GM12865 (cell line): ENCODE measurements at regions not wholly inside any gene's neighbourhood (a gene's known extent, or its start where the extent isn't known, plus 50 kb on each side); places are given as distances from the start of the nearest gene placed in this dataset.

ENCODE experiments used
- DNase-seq: peaks from one replicate; pipeline ENCODE4 v3.0.0; 2010; ENCODE audit warnings: low read depth
- H3K4me3 ChIP-seq: 2 replicates; pipeline ENCODE4 v1.5.1; 2011; ENCODE audit warnings: mild to moderate bottlenecking, low read depth, low read length, control low read depth
- TF ChIP-seq, protein P1 (sequence below): IDR thresholded peaks from 2 replicates; pipeline ENCODE4 v1.5.1; 2011; ENCODE audit warnings: low read length, control low read depth, low read depth, inconsistent platforms; ENCODE audit not compliant: insufficient read depth; ENCODE audit errors: missing control alignments

DNA sequence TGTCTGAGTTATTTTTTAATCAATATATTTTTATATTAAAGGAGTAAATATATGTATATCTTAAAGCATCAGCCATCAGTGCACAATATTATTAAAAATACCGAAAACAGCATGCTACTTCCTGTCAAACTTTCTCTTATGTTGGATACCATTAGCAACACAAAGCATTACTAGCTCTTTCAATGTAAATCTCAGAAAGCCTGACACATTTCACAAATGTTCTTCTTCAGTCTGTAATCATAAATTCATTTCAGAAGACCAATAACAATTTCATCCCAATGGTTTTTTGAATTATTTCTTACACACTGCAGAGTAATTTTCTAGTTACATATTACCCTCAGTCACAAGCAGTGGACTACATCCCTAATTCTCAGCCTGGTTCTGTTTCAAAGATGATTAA is 226.9 kb downstream of the LRRK2 start:
- DNase-seq, result no peak
- TF ChIP-seq, protein P1, sequence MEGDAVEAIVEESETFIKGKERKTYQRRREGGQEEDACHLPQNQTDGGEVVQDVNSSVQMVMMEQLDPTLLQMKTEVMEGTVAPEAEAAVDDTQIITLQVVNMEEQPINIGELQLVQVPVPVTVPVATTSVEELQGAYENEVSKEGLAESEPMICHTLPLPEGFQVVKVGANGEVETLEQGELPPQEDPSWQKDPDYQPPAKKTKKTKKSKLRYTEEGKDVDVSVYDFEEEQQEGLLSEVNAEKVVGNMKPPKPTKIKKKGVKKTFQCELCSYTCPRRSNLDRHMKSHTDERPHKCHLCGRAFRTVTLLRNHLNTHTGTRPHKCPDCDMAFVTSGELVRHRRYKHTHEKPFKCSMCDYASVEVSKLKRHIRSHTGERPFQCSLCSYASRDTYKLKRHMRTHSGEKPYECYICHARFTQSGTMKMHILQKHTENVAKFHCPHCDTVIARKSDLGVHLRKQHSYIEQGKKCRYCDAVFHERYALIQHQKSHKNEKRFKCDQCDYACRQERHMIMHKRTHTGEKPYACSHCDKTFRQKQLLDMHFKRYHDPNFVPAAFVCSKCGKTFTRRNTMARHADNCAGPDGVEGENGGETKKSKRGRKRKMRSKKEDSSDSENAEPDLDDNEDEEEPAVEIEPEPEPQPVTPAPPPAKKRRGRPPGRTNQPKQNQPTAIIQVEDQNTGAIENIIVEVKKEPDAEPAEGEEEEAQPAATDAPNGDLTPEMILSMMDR, result no peak
- no peak overlapping the region for H3K4me3 ChIP-seq

DNA sequence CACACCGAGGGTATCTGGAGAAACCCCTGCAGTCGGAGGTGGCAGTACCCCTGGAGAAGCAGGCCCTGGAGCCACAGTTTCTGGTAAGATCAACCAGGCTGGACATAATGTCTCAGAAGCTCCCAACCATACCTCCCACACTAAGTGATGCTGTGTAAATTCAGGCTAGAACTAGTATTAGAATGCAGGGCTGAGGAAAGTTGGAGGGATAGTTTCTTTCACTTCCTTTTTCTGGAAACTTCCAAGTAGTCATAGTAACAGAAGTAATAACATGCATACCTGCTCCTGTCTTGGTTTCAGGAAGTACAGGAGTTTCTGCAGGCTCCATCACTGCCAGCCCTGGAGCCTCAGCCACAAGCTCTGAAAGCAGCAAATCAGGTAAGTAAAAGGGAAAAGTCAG is 228.1 kb upstream of the CNTN1 start:
- H3K4me3 ChIP-seq, result no peak overlapping the region
- no peak for DNase-seq
- TF ChIP-seq, protein P1, result no peak

DNA sequence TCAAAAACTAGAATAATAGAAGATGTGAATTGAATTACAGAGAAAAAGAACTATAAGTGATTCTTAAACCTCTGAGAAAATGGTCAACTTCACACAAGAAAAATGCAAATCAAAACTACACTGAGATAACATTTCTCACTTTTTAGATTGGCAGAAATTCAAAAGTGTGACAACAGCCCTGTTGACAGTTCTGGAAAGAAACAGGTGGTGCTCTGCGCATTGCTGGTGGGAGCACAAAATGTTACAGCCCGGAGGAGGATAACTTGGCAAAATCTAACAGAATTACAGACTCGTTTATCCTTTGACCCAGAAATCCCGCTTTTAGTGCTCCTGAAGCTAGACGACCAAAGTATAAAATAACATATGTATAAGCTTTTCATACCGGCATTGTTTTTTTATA is 222.5 kb upstream of the CNTN1 start:
- DNase-seq, result no peak
- no peak overlapping the region for H3K4me3 ChIP-seq
- TF ChIP-seq, protein P1, result no peak

DNA sequence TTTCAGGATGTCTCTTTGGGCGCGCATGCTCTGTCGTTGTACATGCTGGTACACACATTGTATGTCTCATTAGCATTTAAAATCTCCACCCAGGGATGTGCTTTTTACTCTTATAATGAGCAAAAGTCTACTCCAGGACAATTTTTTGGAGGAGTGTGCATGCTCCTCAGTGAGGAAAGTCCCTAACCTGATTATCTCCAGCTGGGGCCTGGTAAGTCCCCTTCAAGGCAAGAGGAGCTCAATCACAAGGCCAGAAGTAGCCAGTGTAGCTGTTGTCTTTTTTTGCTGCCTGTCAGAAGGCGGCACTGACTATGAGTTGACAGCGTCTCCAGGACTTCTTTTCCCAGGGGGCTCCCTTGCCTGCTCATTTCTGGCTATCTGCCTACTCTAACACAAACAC is 218.3 kb upstream of the CNTN1 start:
- no peak overlapping the region for H3K4me3 ChIP-seq
- TF ChIP-seq, protein P1, result no peak
- peak; percentile 36 for DNase-seq

DNA sequence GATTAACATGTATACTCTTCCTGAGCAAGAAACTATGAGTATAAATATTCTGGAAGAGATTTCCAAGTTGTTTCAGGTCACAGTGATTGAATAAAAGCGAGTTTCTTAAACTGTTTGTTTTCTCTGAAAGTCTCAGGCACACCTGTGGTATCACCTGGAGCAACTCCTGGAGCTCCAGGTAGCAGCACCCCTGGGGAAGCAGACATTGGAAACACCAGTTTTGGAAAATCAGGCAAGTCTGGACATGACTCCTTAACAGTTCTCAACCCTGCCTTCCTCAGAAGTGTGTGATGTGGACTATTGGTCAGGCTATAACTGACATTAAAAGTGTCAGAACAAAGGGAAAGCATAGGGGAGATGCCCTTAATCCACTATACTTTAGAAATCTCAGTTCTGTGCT is 217.6 kb upstream of the CNTN1 start:
- no peak for DNase-seq
- TF ChIP-seq, protein P1, result no peak
- no peak overlapping the region for H3K4me3 ChIP-seq

DNA sequence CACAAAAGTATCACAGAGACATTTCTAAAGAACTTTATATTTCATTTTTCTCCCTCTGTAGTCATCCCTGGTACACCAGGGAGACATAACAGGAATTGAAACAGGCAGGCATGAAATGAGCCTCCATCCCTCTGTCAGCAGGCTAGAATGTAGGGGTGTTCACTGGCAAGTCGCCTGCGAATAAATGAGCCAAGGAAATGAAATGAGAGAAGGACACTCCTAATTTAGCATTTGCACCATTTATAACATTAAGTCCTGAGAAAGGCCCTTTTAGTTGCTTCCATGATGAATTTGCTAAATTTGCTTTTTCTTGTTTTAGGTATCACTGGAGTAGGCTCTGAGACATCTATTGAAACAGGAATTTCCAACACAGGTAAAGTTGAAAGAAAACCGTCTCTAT is 192.4 kb upstream of the CNTN1 start:
- H3K4me3 ChIP-seq, result no peak overlapping the region
- no peak for DNase-seq
- TF ChIP-seq, protein P1, result no peak

DNA sequence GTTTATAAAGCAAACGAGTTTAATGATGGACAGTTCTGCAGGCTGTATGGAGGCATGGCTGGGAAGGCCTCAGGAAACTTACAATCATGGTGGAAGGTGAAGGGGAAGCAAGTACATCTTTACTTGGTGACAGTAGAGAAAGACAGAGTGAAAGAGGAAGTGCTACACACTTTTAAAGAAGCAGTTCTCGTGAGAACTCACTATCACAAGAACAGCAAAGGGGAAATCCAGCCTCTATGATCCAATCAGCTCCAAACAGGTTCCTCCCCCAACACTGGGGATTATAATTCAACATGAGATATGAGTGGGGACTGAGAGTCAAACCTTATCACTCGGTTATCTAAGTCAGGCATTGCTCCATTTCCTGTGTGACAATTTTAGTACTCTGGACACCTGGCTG is 189.9 kb upstream of the CNTN1 start:
- H3K4me3 ChIP-seq, result no peak overlapping the region
- TF ChIP-seq, protein P1, result no peak
- DNase-seq, result peak; percentile 37
